ENCODE measurements at regions not wholly inside any gene's neighbourhood (a gene's known extent, or its start where the extent isn't known, plus 50 kb on each side); places are given as distances from the start of the nearest gene placed in this dataset.

DNA sequence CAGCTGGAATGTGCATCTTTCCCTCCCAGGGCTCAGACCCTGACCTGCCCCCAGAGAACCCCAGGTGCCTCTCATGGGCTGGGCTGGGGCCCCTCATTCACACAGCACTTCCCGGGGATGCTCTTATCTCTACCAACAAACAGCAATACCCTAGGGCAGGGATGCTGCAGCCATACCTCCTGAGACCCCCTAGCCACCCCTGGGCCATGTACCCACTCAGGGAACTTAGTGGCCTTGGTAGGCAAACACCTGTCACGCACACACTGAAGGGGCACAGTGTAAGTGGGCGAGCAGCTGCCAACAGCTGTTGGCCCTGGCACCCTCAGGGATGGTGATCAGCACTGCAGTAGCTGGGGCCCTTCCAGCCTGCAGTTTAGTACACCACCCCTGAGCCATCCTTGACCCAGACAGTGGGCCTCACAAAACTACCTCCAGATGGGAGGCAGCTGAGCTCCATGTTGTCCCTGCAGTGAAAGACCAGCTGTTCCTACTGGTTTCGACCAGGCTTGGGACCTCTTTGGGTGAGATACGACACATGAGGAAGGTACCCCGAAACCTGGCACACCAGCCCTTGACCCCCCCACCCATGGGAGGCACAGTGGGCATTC, 1723.6 kb downstream of the TP53TG3F start:
- 58 to 70% (median 59%) methylated on average over 6 of the region's 6 CpGs for WGBS, 3 donors
- H3K4me3 ChIP-seq = no peak overlapping the region
- intact Hi-C loops (cut with DNase I) = no loop called here
- no peaks in the 10 kb centered on the region for H3K9me3 ChIP-seq
- DNase-seq (no peak), ATAC-seq (no peak)
- H3K36me3 ChIP-seq (ENCODE audit: insufficient read depth in 1 of 2, low read depth in 1 of 2) = no peaks in the 10 kb centered on the region
- no peaks in the 10 kb centered on the region for H3K4me1 ChIP-seq
- no peaks in the 10 kb centered on the region for H3K27me3 ChIP-seq (ENCODE audit: insufficient read depth in 3 of 3, low read length in 2 of 3)
- TF ChIP-seq, protein P1, sequence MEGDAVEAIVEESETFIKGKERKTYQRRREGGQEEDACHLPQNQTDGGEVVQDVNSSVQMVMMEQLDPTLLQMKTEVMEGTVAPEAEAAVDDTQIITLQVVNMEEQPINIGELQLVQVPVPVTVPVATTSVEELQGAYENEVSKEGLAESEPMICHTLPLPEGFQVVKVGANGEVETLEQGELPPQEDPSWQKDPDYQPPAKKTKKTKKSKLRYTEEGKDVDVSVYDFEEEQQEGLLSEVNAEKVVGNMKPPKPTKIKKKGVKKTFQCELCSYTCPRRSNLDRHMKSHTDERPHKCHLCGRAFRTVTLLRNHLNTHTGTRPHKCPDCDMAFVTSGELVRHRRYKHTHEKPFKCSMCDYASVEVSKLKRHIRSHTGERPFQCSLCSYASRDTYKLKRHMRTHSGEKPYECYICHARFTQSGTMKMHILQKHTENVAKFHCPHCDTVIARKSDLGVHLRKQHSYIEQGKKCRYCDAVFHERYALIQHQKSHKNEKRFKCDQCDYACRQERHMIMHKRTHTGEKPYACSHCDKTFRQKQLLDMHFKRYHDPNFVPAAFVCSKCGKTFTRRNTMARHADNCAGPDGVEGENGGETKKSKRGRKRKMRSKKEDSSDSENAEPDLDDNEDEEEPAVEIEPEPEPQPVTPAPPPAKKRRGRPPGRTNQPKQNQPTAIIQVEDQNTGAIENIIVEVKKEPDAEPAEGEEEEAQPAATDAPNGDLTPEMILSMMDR (IDR thresholded peaks at IDR 0.05) = no peak
- H3K27ac ChIP-seq = no peak overlapping the region

DNA sequence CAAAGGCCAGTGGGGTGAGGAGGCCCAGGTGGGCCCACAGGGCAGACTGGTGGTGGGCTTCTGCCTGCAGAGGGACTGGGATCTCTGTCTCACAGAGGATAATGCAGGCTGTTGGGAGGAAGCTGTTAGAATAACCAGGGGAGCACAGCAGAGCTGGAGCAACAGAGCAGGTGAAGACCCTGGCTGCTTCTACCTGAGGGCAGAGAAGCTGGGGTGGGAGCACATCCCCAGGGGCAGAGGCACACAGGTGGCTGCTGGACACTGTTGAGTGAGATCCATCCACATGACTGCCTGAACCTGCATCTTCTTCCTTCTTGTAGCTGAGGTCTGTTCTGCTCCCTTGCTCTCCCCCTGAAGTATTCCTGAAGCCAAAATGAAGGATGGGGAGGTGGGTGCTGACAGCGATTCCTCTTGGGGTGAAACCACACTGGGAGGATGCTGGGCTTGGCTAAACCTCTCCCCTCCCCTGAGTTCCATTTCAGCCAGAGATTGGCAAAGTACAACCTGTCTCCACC, 1725.0 kb downstream of the TP53TG3F start:
- WGBS, 3 donors = 50 to 63% (median 53%) methylated on average over 1 of the region's 1 CpG
- no peak for DNase-seq
- TF ChIP-seq, protein P1 (IDR thresholded peaks at IDR 0.05) = no peak
- Histone ChIP-seq H3K9me3 (no peaks in the 10 kb centered on the region), H3K36me3 (ENCODE audit: insufficient read depth in 1 of 2, low read depth in 1 of 2) (no peaks in the 10 kb centered on the region), H3K27me3 (ENCODE audit: insufficient read depth in 3 of 3, low read length in 2 of 3) (no peaks in the 10 kb centered on the region), H3K27ac (no peak overlapping the region), H3K4me1 (no peaks in the 10 kb centered on the region), H3K4me3 (no peak overlapping the region)
- ATAC-seq = no peak
- intact Hi-C loops (cut with DNase I) = no loop called here

DNA sequence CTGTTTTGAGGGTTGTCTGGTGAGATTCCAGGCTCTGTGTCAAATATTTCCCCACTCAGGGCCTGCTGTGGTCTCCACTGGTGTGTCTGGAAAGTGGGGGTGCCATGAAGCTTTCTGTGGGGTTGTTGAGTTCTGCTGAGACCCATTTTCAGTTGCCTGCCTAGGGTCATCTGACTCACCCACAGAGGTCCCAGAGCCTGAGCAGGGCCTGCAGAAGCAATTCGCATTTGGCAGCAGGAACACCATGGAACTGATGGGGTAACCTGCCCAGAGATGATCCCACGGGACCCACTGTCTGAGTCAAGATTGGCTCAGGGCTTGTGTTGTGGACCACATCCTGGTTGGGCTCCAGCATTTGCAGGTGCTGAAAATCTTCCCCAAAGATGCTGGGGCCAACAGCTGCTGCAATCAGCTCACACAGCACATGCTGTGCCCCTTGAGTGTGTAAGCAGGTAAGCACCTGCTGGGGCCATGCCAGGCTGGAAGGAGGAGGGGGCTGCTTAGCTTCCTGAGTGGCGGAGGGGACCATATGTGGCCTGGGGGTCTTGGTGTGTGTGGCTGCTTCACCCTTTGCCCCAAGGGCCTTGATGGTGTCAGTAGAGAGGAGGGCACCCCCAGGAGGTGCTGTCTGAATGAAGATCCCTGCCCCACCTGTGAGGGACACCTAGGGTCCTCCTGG, 1726.1 kb downstream of the TP53TG3F start:
- no peak for DNase-seq
- no peaks in the 10 kb centered on the region for H3K9me3 ChIP-seq

DNA sequence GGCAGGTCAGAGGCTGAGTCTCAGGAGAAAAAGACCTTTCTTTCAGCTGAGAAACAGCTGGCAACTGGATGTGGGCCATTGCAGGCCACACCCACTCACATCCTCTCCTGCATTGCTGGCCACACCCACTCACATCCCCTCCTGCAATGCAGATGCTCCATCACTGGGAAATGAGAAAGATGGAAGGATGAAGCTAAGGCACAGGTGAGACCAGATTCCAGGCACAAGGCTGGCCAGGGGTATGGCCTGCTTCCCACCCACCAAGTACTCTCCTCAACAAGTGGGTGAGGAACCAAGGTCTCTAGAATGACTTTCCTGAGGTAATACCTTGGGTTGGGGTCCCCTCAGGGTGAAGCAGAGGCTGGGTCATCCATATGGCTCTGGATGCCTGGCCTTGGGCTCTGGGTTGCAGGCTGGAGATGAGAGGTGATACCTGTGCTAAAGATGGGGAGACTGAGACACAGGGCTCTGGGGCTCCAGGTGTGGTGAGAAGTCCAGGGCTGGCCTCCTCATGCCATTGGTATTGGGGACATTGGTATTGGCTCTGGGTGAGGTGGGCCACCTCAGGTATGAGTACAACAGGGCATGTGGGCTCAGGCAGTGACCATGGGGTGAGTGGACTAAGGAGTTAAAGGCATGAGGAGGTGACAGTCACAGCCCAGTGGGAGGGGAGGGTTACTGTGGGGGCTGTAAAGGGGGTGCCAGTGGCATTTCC, 1726.8 kb downstream of the TP53TG3F start:
- H3K27me3 ChIP-seq (ENCODE audit: insufficient read depth in 3 of 3, low read length in 2 of 3) = no peaks in the 10 kb centered on the region
- H3K9me3 ChIP-seq = no peaks in the 10 kb centered on the region
- ATAC-seq (no peak), DNase-seq (no peak)
- H3K4me3 ChIP-seq = no peak overlapping the region
- H3K36me3 ChIP-seq (ENCODE audit: insufficient read depth in 1 of 2, low read depth in 1 of 2) = no peaks in the 10 kb centered on the region
- H3K4me1 ChIP-seq = no peaks in the 10 kb centered on the region
- TF ChIP-seq, protein P1 (IDR thresholded peaks at IDR 0.05) = no peak
- intact Hi-C loops (cut with DNase I) = no loop called here
- no peak overlapping the region for H3K27ac ChIP-seq

More for the DNA sequence above, 1726.1 kb downstream of the TP53TG3F start:
- Histone ChIP-seq H3K36me3 (ENCODE audit: insufficient read depth in 1 of 2, low read depth in 1 of 2) (no peaks in the 10 kb centered on the region), H3K4me3 (no peak overlapping the region), H3K4me1 (no peaks in the 10 kb centered on the region), H3K27me3 (ENCODE audit: insufficient read depth in 3 of 3, low read length in 2 of 3) (no peaks in the 10 kb centered on the region), H3K27ac (no peak overlapping the region)
- intact Hi-C loops (cut with DNase I) = no loop called here
- WGBS, 3 donors = 53 to 61% (median 53%) methylated on average over 3 of the region's 3 CpGs
- TF ChIP-seq, protein P1 (IDR thresholded peaks at IDR 0.05) = no peak
- ATAC-seq = no peak
